B cell (primary cell): ENCODE measurements at regions not wholly inside any gene's neighbourhood (a gene's known extent, or its start where the extent isn't known, plus 50 kb on each side); places are given as distances from the start of the nearest gene placed in this dataset.
A peak's percentile ranks its signal among the peaks of the same experiment; 100 is the strongest.

ENCODE experiments used
- ATAC-seq: fragments of 200-7000 bp; cut with Tn5 transposase; one replicate; pipeline ENCODE4 v1.10.0; 2021; ENCODE audit warnings: low read depth, mild to moderate bottlenecking, moderate number of reproducible peaks, moderate library complexity
- CTCF ChIA-PET: fragments of 350-600 bp; sonication (Branson Sonifier 250); formaldehyde crosslinking; loops from one replicate; lab custom pipeline; 2021; ENCODE audit warnings: antibody characterized with exemption, inconsistent platforms; lab: Charles Lee
- POLR2A ChIA-PET: fragments of 350-600 bp; sonication (Branson Sonifier 250); formaldehyde crosslinking; loops from one replicate; lab custom pipeline; 2021; ENCODE audit warnings: antibody characterized with exemption; lab: Charles Lee
- DNase-seq: peaks from one replicate; pipeline ENCODE4 v3.0.0; 2013
- H2AFZ ChIP-seq: 2 replicates; pipeline ENCODE4 v1.6.1; 2012; ENCODE audit warnings: mild to moderate bottlenecking, low read depth, low read length; ENCODE audit not compliant: insufficient read depth, poor library complexity, severe bottlenecking
- H3K27ac ChIP-seq, 2 donors: 1 replicate in 1 of 2; 2 replicates in 1 of 2; pipeline ENCODE4 v1.5.1; 2012 to 2013; ENCODE audit warnings: low read length in 2 of 2, mild to moderate bottlenecking in 2 of 2, moderate library complexity in 1 of 2
- H3K27me3 ChIP-seq, 4 experiments: fragments of 200-600 bp in 1 of 4; sonication (generic) in 1 of 4; replicated peaks in 1 of 4; 1 replicate in 2 of 4; 2 replicates in 2 of 4; pipeline versions ENCODE4 v1.6.1 to v1.7.0; 2013 to 2016; ENCODE audit warnings: low read length in 3 of 4, mild to moderate bottlenecking in 2 of 4, mixed read lengths in 1 of 4, moderate library complexity in 1 of 4; ENCODE audit not compliant: insufficient read depth in 4 of 4, control insufficient read depth in 3 of 4; ENCODE audit errors: control extremely low read depth in 1 of 4
- H3K36me3 ChIP-seq, 2 experiments: replicated peaks in 1 of 2; 1 replicate in 1 of 2; 2 replicates in 1 of 2; pipeline versions ENCODE4 v1.6.1 to v1.7.1; 2013; ENCODE audit warnings: low read length in 1 of 2; ENCODE audit not compliant: insufficient read depth in 2 of 2, control insufficient read depth in 1 of 2; ENCODE audit errors: control extremely low read depth in 1 of 2, extremely low read depth in 1 of 2
- H3K4me1 ChIP-seq, 2 donors: fragments of 200-600 bp in 1 of 2; sonication (generic) in 1 of 2; 1 replicate in 1 of 2; 2 replicates in 1 of 2; pipeline versions ENCODE4 v1.5.1 to v1.6.1; 2013 to 2017; ENCODE audit warnings: low read length in 2 of 2; ENCODE audit not compliant: control insufficient read depth in 2 of 2, insufficient read depth in 2 of 2
- H3K4me2 ChIP-seq: replicated peaks from 2 replicates; pipeline ENCODE3; 2012; ENCODE audit warnings: mild to moderate bottlenecking, low read depth, low read length; ENCODE audit not compliant: poor library complexity, severe bottlenecking
- H3K4me3 ChIP-seq, 5 experiments: fragments of 200-600 bp in 1 of 5; sonication (generic) in 1 of 5; 1 replicate in 3 of 5; 2 replicates in 2 of 5; pipeline versions ENCODE4 v1.5.1 to v1.7.0; 2011 to 2016; ENCODE audit warnings: low read length in 4 of 5, mild to moderate bottlenecking in 4 of 5, low read depth in 2 of 5, control low read depth in 1 of 5, moderate library complexity in 1 of 5; ENCODE audit not compliant: insufficient read depth in 1 of 5; ENCODE audit errors: control extremely low read depth in 1 of 5, extremely low read depth in 1 of 5
- H3K79me2 ChIP-seq: fragments of 200-600 bp; sonication (generic); one replicate; pipeline ENCODE4 v1.6.0; 2016; ENCODE audit warnings: low read length; ENCODE audit not compliant: control insufficient read depth, insufficient read depth
- H3K9ac ChIP-seq: fragments of 200-600 bp; sonication (generic); 2 replicates; pipeline ENCODE4 v1.6.1; 2017; ENCODE audit warnings: mild to moderate bottlenecking, low read length, moderate library complexity
- H3K9me3 ChIP-seq, 3 donors: one replicate each; pipeline versions ENCODE4 v1.6.1 to v1.7.1; 2013; ENCODE audit warnings: low read length in 2 of 3; ENCODE audit not compliant: control insufficient read depth in 2 of 3, insufficient read depth in 1 of 3; ENCODE audit errors: control extremely low read depth in 1 of 3
- H4K20me1 ChIP-seq: 2 replicates; pipeline ENCODE4 v1.6.0; 2012; ENCODE audit warnings: mild to moderate bottlenecking, low read length; ENCODE audit not compliant: insufficient read depth, control insufficient read depth, poor library complexity, severe bottlenecking
- H3K27ac Mint-ChIP-seq: one replicate; pipeline ENCODE4 v1.8.0; 2021; ENCODE audit warnings: mixed read lengths
- H3K27me3 Mint-ChIP-seq: one replicate; pipeline ENCODE4 v1.8.0; 2021; ENCODE audit warnings: mixed read lengths
- H3K4me1 Mint-ChIP-seq: one replicate; pipeline ENCODE4 v1.8.0; 2021; ENCODE audit warnings: mixed read lengths
- H3K4me3 Mint-ChIP-seq: one replicate; pipeline ENCODE4 v1.8.0; 2021; ENCODE audit warnings: mixed read lengths
- H3K9me3 Mint-ChIP-seq: one replicate; pipeline ENCODE4 v1.8.0; 2022; ENCODE audit warnings: mixed read lengths; ENCODE audit not compliant: insufficient read depth
- CTCF ChIP-seq: fragments of 200-600 bp; IDR thresholded peaks from one replicate; pipeline ENCODE4 v1.8.0; 2022; ENCODE audit warnings: antibody characterized with exemption, mild to moderate bottlenecking
- EZH2 ChIP-seq: IDR thresholded peaks from 2 replicates; pipeline ENCODE4 v1.6.1; 2012; ENCODE audit warnings: borderline replicate concordance, low read depth, mild to moderate bottlenecking, moderate library complexity, low read length; ENCODE audit not compliant: insufficient read depth, poor library complexity, severe bottlenecking
- WGBS: methylation state at CpG from one replicate; pipeline ENCODE4 v1.1.5; 2013; ENCODE audit warnings: missing lambda C conversion rate; ENCODE audit not compliant: insufficient coverage; 5-methylcytosine and 5-hydroxymethylcytosine counted together
- intact Hi-C: fragments of 100-400 bp; cut with micrococcal nuclease; formaldehyde crosslinking; loops from one replicate; pipeline ENCODE4 v1.10.0; 2022

GRCh38 chr3:103794656-103795055 is 1359.8 kb downstream of the ZPLD1 start:
- no peak overlapping the region for H3K9ac ChIP-seq
- ChIA-PET CTCF (no interaction called here), POLR2A (no interaction called here)
- Mint-ChIP-seq H3K27ac (no peak overlapping the region), H3K27me3 (no peaks in the 10 kb centered on the region), H3K4me1 (no peaks in the 10 kb centered on the region), H3K9me3 (no peaks in the 10 kb centered on the region), H3K4me3 (no peak overlapping the region)
- ATAC-seq (peak; percentile 31), DNase-seq (no peak)
- no peak overlapping the region for H2AFZ ChIP-seq
- H3K27ac ChIP-seq: no peak overlapping the region
- H3K9me3 ChIP-seq: no peaks in the 10 kb centered on the region
- intact Hi-C loops: no loop called here
- no peaks in the 10 kb centered on the region for H3K79me2 ChIP-seq
- TF ChIP-seq CTCF (no peak), EZH2 (no peak)
- no peaks in the 10 kb centered on the region for H3K36me3 ChIP-seq
- 50% methylated on average over 1 of the region's 3 CpGs for WGBS
- H3K4me1 ChIP-seq: no peaks in the 10 kb centered on the region
- no peaks in the 10 kb centered on the region for H3K27me3 ChIP-seq
- H4K20me1 ChIP-seq: no peaks in the 10 kb centered on the region
- H3K4me3 ChIP-seq: no peak overlapping the region
- H3K4me2 ChIP-seq: no peak overlapping the region

GRCh38 chr3:103796068-103796467 is 1361.3 kb downstream of the ZPLD1 start:
- ChIA-PET POLR2A (no interaction called here), CTCF (no interaction called here)
- intact Hi-C loops: no loop called here

More at GRCh38 chr3:103796068-103796467, 1361.3 kb downstream of the ZPLD1 start:
- H3K4me1 Mint-ChIP-seq: no peaks in the 10 kb centered on the region
- Histone ChIP-seq H3K27me3 (no peaks in the 10 kb centered on the region), H3K4me1 (no peaks in the 10 kb centered on the region), H3K36me3 (no peaks in the 10 kb centered on the region), H3K79me2 (no peaks in the 10 kb centered on the region), H2AFZ (no peak overlapping the region), H4K20me1 (no peaks in the 10 kb centered on the region), H3K27ac (no peak overlapping the region), H3K9ac (no peak overlapping the region), H3K4me3 (no peak overlapping the region), H3K9me3 (no peaks in the 10 kb centered on the region), H3K4me2 (no peak overlapping the region)
- 76% methylated on average over 2 of the region's 3 CpGs for WGBS
- no peaks in the 10 kb centered on the region for H3K9me3 Mint-ChIP-seq
- H3K4me3 Mint-ChIP-seq: no peak overlapping the region
- H3K27ac Mint-ChIP-seq: no peak overlapping the region
- ATAC-seq: no peak
- no peak for TF ChIP-seq EZH2
- TF ChIP-seq CTCF: no peak
- DNase-seq: no peak
- H3K27me3 Mint-ChIP-seq: no peaks in the 10 kb centered on the region
